DMS53 treated with DMSO at 0.1 percent for 48 hours (cell line): ENCODE measurements at regions not wholly inside any gene's neighbourhood (a gene's known extent, or its start where the extent isn't known, plus 50 kb on each side); places are given as distances from the start of the nearest gene placed in this dataset.
"Not testable (repeated sequence)": the region's sequence is repeated elsewhere in the genome, so short reads cannot be mapped to it uniquely, and the experiment has no call there.

Source experiments
- DNase-seq: peaks from one replicate; lab custom pipeline; 2025; ENCODE audit not compliant: unreplicated experiment; lab: John Stamatoyannopoulos, UW

- DNase-seq, result no peak
Measured at GRCh38 chr3:177382944-177383343, 185.7 kb upstream of the TBL1XR1 start.

GRCh38 chr3:177385186-177385585 is 187.9 kb upstream of the TBL1XR1 start:
- no peak for DNase-seq

GRCh38 chr3:177385831-177386301 is 188.6 kb upstream of the TBL1XR1 start:
- DNase-seq, result no peak

GRCh38 chr3:177388209-177388608 is 190.9 kb upstream of the TBL1XR1 start:
- no peak for DNase-seq

GRCh38 chr3:177394231-177395024 is 197.1 kb upstream of the TBL1XR1 start:
- not testable (repeated sequence) for DNase-seq

- DNase-seq, result no peak
Measured at GRCh38 chr3:177396733-177397132, 199.5 kb upstream of the TBL1XR1 start.

- DNase-seq, result no peak
Measured at GRCh38 chr3:177401375-177401774, 204.1 kb upstream of the TBL1XR1 start.

- DNase-seq, result no peak
Measured at GRCh38 chr3:177402533-177402932, 205.3 kb upstream of the TBL1XR1 start.

GRCh38 chr3:177405191-177405672 is 207.9 kb upstream of the TBL1XR1 start:
- DNase-seq, result no peak

- DNase-seq, result peak; percentile 90
Measured at GRCh38 chr3:177410730-177411129, 213.4 kb upstream of the TBL1XR1 start.

- no peak for DNase-seq
Measured at GRCh38 chr3:177411201-177411600, 213.9 kb upstream of the TBL1XR1 start.

- not testable (repeated sequence) for DNase-seq
Measured at GRCh38 chr3:177412677-177413170, 215.4 kb upstream of the TBL1XR1 start.

GRCh38 chr3:177414093-177414492 is 216.8 kb upstream of the TBL1XR1 start:
- DNase-seq, result no peak

GRCh38 chr3:177418787-177419186 is 221.5 kb upstream of the TBL1XR1 start:
- DNase-seq, result no peak

- DNase-seq, result no peak
Measured at GRCh38 chr3:177419904-177420601, 222.8 kb upstream of the TBL1XR1 start.

- no peak for DNase-seq
Measured at GRCh38 chr3:177420651-177421480, 223.6 kb upstream of the TBL1XR1 start.

GRCh38 chr3:177421481-177421785 is 224.2 kb upstream of the TBL1XR1 start:
- no peak for DNase-seq

GRCh38 chr3:177424521-177424920 is 227.2 kb upstream of the TBL1XR1 start:
- no peak for DNase-seq

GRCh38 chr3:177425042-177425441 is 227.8 kb upstream of the TBL1XR1 start:
- no peak for DNase-seq

- DNase-seq, result no peak
Measured at GRCh38 chr3:177426106-177426877, 229.0 kb upstream of the TBL1XR1 start.
